ENCODE measurements at regions not wholly inside any gene's neighbourhood (a gene's known extent, or its start where the extent isn't known, plus 50 kb on each side); places are given as distances from the start of the nearest gene placed in this dataset.

DNA sequence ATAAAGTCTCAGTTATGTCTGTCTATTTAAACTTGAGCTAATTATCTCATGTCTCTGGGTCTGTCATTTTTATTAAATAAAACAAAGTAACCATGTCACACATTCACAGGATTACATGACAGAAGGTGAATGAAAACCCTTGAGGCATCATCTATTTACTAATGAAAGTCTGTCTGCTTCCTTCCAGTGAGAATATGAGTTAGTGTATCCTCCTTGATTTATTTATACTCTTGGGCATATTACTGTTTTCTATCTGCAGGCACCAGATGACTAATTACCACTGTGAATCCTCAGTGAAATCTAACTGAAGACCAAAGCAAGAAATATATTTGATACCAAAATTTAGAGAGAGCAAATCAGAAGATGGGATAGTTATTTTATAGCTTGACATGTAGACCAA lies 163.7 kb downstream of the CDC14C start:
- H2AK5ac ChIP-seq (ENCODE audit: low read depth, low read length) = no peak overlapping the region
- no peak overlapping the region for H3K27ac ChIP-seq (ENCODE audit: insufficient read depth, low read length)
- no peak overlapping the region for H3K23ac ChIP-seq (ENCODE audit: low read depth, low read length)
- H2BK15ac ChIP-seq (ENCODE audit: low read depth, low read length) = no peak overlapping the region
- H4K20me1 ChIP-seq (ENCODE audit: insufficient read depth, low read length) = no peaks in the 10 kb centered on the region
- TF ChIP-seq CEBPB (IDR thresholded peaks at IDR 0.05; ENCODE audit: low read depth, low read length) = no peak
- TF ChIP-seq RAD21 (IDR thresholded peaks at IDR 0.05; ENCODE audit: low read length) = no peak
- no peak for TF ChIP-seq CHD1 (IDR thresholded peaks at IDR 0.05; ENCODE audit: low read depth, low read length)
- TF ChIP-seq RCOR1 (IDR thresholded peaks at IDR 0.05; ENCODE audit: insufficient replicate concordance, low read length) = no peak
- no peak for TF ChIP-seq SMC3 (IDR thresholded peaks at IDR 0.05; ENCODE audit: low read depth, low read length)
- TF ChIP-seq FOS (IDR thresholded peaks at IDR 0.05; ENCODE audit: low read depth, low read length) = no peak
- TF ChIP-seq MAFK (IDR thresholded peaks at IDR 0.05; ENCODE audit: low read depth, low read length) = no peak
- TF ChIP-seq, protein P1, sequence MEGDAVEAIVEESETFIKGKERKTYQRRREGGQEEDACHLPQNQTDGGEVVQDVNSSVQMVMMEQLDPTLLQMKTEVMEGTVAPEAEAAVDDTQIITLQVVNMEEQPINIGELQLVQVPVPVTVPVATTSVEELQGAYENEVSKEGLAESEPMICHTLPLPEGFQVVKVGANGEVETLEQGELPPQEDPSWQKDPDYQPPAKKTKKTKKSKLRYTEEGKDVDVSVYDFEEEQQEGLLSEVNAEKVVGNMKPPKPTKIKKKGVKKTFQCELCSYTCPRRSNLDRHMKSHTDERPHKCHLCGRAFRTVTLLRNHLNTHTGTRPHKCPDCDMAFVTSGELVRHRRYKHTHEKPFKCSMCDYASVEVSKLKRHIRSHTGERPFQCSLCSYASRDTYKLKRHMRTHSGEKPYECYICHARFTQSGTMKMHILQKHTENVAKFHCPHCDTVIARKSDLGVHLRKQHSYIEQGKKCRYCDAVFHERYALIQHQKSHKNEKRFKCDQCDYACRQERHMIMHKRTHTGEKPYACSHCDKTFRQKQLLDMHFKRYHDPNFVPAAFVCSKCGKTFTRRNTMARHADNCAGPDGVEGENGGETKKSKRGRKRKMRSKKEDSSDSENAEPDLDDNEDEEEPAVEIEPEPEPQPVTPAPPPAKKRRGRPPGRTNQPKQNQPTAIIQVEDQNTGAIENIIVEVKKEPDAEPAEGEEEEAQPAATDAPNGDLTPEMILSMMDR (conservative IDR thresholded peaks at IDR 0.05; ENCODE audit: low read depth, low read length) = no peak
- no peak for TF ChIP-seq BHLHE40 (IDR thresholded peaks at IDR 0.05; ENCODE audit: low read depth, low read length)
- no peak for TF ChIP-seq MXI1 (IDR thresholded peaks at IDR 0.05; ENCODE audit: borderline replicate concordance, low read depth, low read length)
- TF ChIP-seq RFX5 (IDR thresholded peaks at IDR 0.05; ENCODE audit: low read depth, low read length) = no peak
- no peak for TF ChIP-seq MAZ (IDR thresholded peaks at IDR 0.05; ENCODE audit: borderline replicate concordance, low read depth, low read length)
- no peak for TF ChIP-seq ELK1 (IDR thresholded peaks at IDR 0.05; ENCODE audit: borderline replicate concordance, low read depth, low read length)
- no peak for TF ChIP-seq NFE2L2 (IDR thresholded peaks at IDR 0.05; ENCODE audit: low read depth, low read length)
- TF ChIP-seq POLR2A (IDR thresholded peaks at IDR 0.05; ENCODE audit: low read depth, low read length) = no peak
- TF ChIP-seq, protein P2, sequence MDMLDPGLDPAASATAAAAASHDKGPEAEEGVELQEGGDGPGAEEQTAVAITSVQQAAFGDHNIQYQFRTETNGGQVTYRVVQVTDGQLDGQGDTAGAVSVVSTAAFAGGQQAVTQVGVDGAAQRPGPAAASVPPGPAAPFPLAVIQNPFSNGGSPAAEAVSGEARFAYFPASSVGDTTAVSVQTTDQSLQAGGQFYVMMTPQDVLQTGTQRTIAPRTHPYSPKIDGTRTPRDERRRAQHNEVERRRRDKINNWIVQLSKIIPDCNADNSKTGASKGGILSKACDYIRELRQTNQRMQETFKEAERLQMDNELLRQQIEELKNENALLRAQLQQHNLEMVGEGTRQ (IDR thresholded peaks at IDR 0.05; ENCODE audit: low read depth, low read length) = no peak
- dilution Hi-C loops (cut with HindIII; ENCODE audit: low sequenced_read_pairs, unreplicated experiment) = no loop called here
- H4K8ac ChIP-seq (ENCODE audit: low read depth in 2 of 2, low read length in 2 of 2) = no peak overlapping the region
- no peaks in the 10 kb centered on the region for H3K79me1 ChIP-seq (ENCODE audit: low read depth in 1 of 2, low read length in 2 of 2)
- CTCF ChIA-PET = no interaction called here
- H3K14ac ChIP-seq (replicated peaks; ENCODE audit: low read depth, low read length) = no peak overlapping the region
- no peak overlapping the region for H4K91ac ChIP-seq (ENCODE audit: insufficient read depth, low read depth, low read length)
- no peak overlapping the region for H4K5ac ChIP-seq (ENCODE audit: low read depth, low read length)
- no peak overlapping the region for H2AFZ ChIP-seq (replicated peaks; ENCODE audit: low read length, poor library complexity)
- H3K4me3 ChIP-seq (ENCODE audit: insufficient read depth, low read depth, low read length) = no peak overlapping the region
- H3K27me3 ChIP-seq (ENCODE audit: control insufficient read depth, insufficient read depth, low read length) = no peaks in the 10 kb centered on the region
- H3K4ac ChIP-seq (ENCODE audit: low read depth, low read length) = no peak overlapping the region
- intact Hi-C loops (cut with micrococcal nuclease) = no loop called here
- no peak overlapping the region for H2BK120ac ChIP-seq (ENCODE audit: low read depth, low read length)
- POLR2A ChIA-PET (ENCODE audit: unreplicated experiment) = no interaction called here
- no peak overlapping the region for H2BK5ac ChIP-seq (ENCODE audit: low read depth, low read length, poor library complexity, severe bottlenecking)
- H3K36me3 ChIP-seq (ENCODE audit: control insufficient read depth, insufficient read depth, low read length) = no peaks in the 10 kb centered on the region
- DNase-seq (no peak), ATAC-seq (ENCODE audit: low read depth) (no peak)
- 0 out of 2 replicates have a peak, but pooled peaks cover 2% of the 10 kb centered on the region for H3K9me3 ChIP-seq (ENCODE audit: control insufficient read depth, insufficient read depth, low read length)
- H3K18ac ChIP-seq (ENCODE audit: low read depth, low read length) = no peak overlapping the region
- BruUV-seq (replicated peaks) = no TSS peak
- H3K9me1 ChIP-seq (ENCODE audit: insufficient read depth, low read length) = no peaks in the 10 kb centered on the region
- H3K56ac ChIP-seq (ENCODE audit: extremely low read depth, insufficient read depth, low read length) = no peak overlapping the region
- in situ Hi-C loops (cut with MboI; ENCODE audit: low sequenced_read_pairs) = no loop called here
- H3K4me1 ChIP-seq (ENCODE audit: control insufficient read depth, insufficient read depth, low read length) = no peaks in the 10 kb centered on the region
- no peak overlapping the region for H3K4me2 ChIP-seq (ENCODE audit: low read depth, low read length)
- H2AK9ac ChIP-seq (replicated peaks; ENCODE audit: low read depth, low read length, poor library complexity) = no peak overlapping the region
- H2BK20ac ChIP-seq (ENCODE audit: low read depth, low read length) = no peak overlapping the region
- no peak overlapping the region for H3K9ac ChIP-seq (ENCODE audit: low read depth, low read length)

Data from IMR-90 (cell line).